ENCODE measurements at regions not wholly inside any gene's neighbourhood (a gene's known extent, or its start where the extent isn't known, plus 50 kb on each side); places are given as distances from the start of the nearest gene placed in this dataset.
"Not testable (repeated sequence)": the region's sequence is repeated elsewhere in the genome, so short reads cannot be mapped to it uniquely, and the experiment has no call there.

- no peak for DNase-seq (ENCODE audit: low read depth)
- no peak for TF ChIP-seq CTCF (IDR thresholded peaks at IDR 0.05; ENCODE audit: low read length, missing control alignments)
- H3K4me3 ChIP-seq (replicated peaks; ENCODE audit: low read depth, low read length) = no peak overlapping the region
Measured at GRCh38 chr5:87778876-87779275, 366.1 kb upstream of the CCNH start.

GRCh38 chr5:87777877-87778276 lies 365.1 kb upstream of the CCNH start:
- no peak overlapping the region for H3K4me3 ChIP-seq (replicated peaks; ENCODE audit: low read depth, low read length)
- DNase-seq (ENCODE audit: low read depth) = no peak
- TF ChIP-seq CTCF (IDR thresholded peaks at IDR 0.05; ENCODE audit: low read length, missing control alignments) = no peak

GRCh38 chr5:87776785-87777184 lies 364.1 kb upstream of the CCNH start:
- TF ChIP-seq CTCF (IDR thresholded peaks at IDR 0.05; ENCODE audit: low read length, missing control alignments) = no peak

GRCh38 chr5:87776302-87776701 lies 363.6 kb upstream of the CCNH start:
- DNase-seq (ENCODE audit: low read depth); H3K4me3 ChIP-seq (replicated peaks; ENCODE audit: low read depth, low read length): not testable (repeated sequence)

More at GRCh38 chr5:87776785-87777184, 364.1 kb upstream of the CCNH start:
- no peak for DNase-seq (ENCODE audit: low read depth)
- H3K4me3 ChIP-seq (replicated peaks; ENCODE audit: low read depth, low read length) = no peak overlapping the region

- DNase-seq (ENCODE audit: low read depth) = no peak
- H3K4me3 ChIP-seq (replicated peaks; ENCODE audit: low read depth, low read length) = no peak overlapping the region
- TF ChIP-seq CTCF (IDR thresholded peaks at IDR 0.05; ENCODE audit: low read length, missing control alignments) = no peak
Measured at GRCh38 chr5:87775228-87775627, 362.5 kb upstream of the CCNH start.

GRCh38 chr5:87774804-87775203 lies 362.1 kb upstream of the CCNH start:
- no peak for DNase-seq (ENCODE audit: low read depth)
- no peak overlapping the region for H3K4me3 ChIP-seq (replicated peaks; ENCODE audit: low read depth, low read length)
- no peak for TF ChIP-seq CTCF (IDR thresholded peaks at IDR 0.05; ENCODE audit: low read length, missing control alignments)

- H3K4me3 ChIP-seq (replicated peaks; ENCODE audit: low read depth, low read length) = no peak overlapping the region
- no peak for DNase-seq (ENCODE audit: low read depth)
- no peak for TF ChIP-seq CTCF (IDR thresholded peaks at IDR 0.05; ENCODE audit: low read length, missing control alignments)
Measured at GRCh38 chr5:87770601-87771121, 357.9 kb upstream of the CCNH start.

Data from fibroblast of pulmonary artery (primary cell).